Lower leg skin (tissue), 3 donors: ENCODE measurements at regions not wholly inside any gene's neighbourhood (a gene's known extent, or its start where the extent isn't known, plus 50 kb on each side); places are given as distances from the start of the nearest gene placed in this dataset.

Experiments used
- CTCF ChIP-seq, 3 donors: fragments of 450-650 bp; IDR thresholded peaks; one replicate each; pipeline ENCODE4 v1.5.1; 2016; ENCODE audit warnings: antibody characterized with exemption in 3 of 3, mild to moderate bottlenecking in 3 of 3, moderate library complexity in 2 of 3
- POLR2A ChIP-seq, 2 donors: fragments of 450-650 bp; IDR thresholded peaks; one replicate each; pipeline ENCODE4 v1.6.1; 2016 to 2017; ENCODE audit warnings: antibody characterized with exemption in 2 of 2, mild to moderate bottlenecking in 1 of 2, moderate library complexity in 1 of 2

DNA sequence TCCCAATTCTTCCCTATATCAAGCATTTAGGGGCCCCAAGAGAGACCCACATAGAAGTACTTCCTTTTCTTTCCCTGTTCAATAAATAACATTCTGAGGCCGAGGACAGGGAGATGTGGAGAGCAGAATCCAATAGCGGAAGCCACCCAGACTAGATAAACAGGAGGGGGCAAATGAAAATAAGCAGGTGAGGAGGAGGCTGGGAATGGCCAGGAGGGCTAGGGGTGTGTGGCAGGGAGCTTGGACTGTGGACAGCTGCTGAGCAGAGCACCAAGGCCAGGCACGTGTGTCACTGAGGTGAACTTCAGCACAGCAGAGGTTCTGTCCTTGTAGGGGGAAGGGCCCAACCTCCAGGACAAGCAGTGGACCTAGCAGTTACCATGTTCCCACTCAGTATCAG is 339.2 kb downstream of the FOXA2 start:
- no peak for TF ChIP-seq CTCF (IDR thresholded peaks at IDR 0.05)
- TF ChIP-seq POLR2A (IDR thresholded peaks at IDR 0.05) = no peak
